Thoracic aorta (tissue), 2 donors: ENCODE measurements at regions not wholly inside any gene's neighbourhood (a gene's known extent, or its start where the extent isn't known, plus 50 kb on each side); places are given as distances from the start of the nearest gene placed in this dataset.
"Not testable (repeated sequence)": the region's sequence is repeated elsewhere in the genome, so short reads cannot be mapped to it uniquely, and the experiment has no call there.

Experiments used
- ATAC-seq: fragments of 150-250 bp; one replicate; pipeline ENCODE4 v1.8.0; 2017; ENCODE audit warnings: low read depth; ENCODE audit not compliant: insufficient number of reproducible peaks, low FRiP score
- DNase-seq: peaks from one replicate; pipeline ENCODE4 v3.0.0-alpha.2; 2020; ENCODE audit warnings: low spot score
- H3K27ac ChIP-seq, 2 donors: fragments of 200-600 bp; sonication (generic); 1 replicate in 1 of 2; 2 replicates in 1 of 2; pipeline ENCODE4 v1.5.1; 2016; ENCODE audit warnings: mild to moderate bottlenecking in 2 of 2, moderate library complexity in 2 of 2
- H3K27me3 ChIP-seq: fragments of 200-600 bp; sonication (generic); replicated peaks from 2 replicates; pipeline ENCODE4 v1.6.0; 2016; ENCODE audit warnings: mild to moderate bottlenecking; ENCODE audit not compliant: insufficient read depth
- H3K36me3 ChIP-seq: fragments of 200-600 bp; sonication (generic); one replicate; pipeline ENCODE4 v1.5.1; 2016
- H3K4me1 ChIP-seq, 2 donors: fragments of 200-600 bp; sonication (generic); 1 replicate in 1 of 2; 2 replicates in 1 of 2; pipeline versions ENCODE4 v1.5.1 to v1.6.0; 2016; ENCODE audit warnings: low read depth in 2 of 2, mild to moderate bottlenecking in 1 of 2; ENCODE audit not compliant: control insufficient read depth in 1 of 2
- H3K4me3 ChIP-seq: fragments of 200-600 bp; sonication (generic); 2 replicates; pipeline ENCODE4 v1.5.1; 2016; ENCODE audit warnings: mild to moderate bottlenecking
- H3K9me3 ChIP-seq: fragments of 200-600 bp; sonication (generic); 2 replicates; pipeline ENCODE4 v1.5.1; 2016
- TF ChIP-seq, protein P1 (sequence below): fragments of 200-600 bp; sonication (generic); IDR thresholded peaks from one replicate; pipeline ENCODE4 v1.5.1; 2019; ENCODE audit warnings: antibody characterized with exemption

DNA sequence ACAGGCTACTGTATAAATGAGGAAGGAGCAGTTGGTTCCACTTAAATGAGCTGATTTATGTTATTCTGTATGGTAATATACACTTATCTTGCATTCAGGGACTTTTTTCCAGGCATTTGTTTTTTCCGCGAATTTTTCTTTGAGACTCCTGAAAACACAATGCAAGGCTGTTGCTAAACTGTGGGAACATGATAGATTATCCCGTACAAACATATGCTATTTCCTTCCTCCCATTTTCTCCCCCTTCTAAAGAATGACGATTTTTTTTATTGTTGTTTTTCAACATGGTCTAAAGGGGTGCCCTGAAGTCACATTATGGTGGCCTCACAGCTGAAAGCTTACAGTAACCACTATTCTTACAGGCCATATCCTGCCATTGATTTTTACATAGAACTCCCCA, 523.9 kb upstream of the NRP1 start:
- DNase-seq (no peak), ATAC-seq (no peak)
- Histone ChIP-seq H3K27ac (no peak overlapping the region), H3K4me1 (no peaks in the 10 kb centered on the region), H3K4me3 (no peak overlapping the region), H3K9me3 (no peaks in the 10 kb centered on the region), H3K36me3 (no peaks in the 10 kb centered on the region), H3K27me3 (no peaks in the 10 kb centered on the region)
- TF ChIP-seq, protein P1, sequence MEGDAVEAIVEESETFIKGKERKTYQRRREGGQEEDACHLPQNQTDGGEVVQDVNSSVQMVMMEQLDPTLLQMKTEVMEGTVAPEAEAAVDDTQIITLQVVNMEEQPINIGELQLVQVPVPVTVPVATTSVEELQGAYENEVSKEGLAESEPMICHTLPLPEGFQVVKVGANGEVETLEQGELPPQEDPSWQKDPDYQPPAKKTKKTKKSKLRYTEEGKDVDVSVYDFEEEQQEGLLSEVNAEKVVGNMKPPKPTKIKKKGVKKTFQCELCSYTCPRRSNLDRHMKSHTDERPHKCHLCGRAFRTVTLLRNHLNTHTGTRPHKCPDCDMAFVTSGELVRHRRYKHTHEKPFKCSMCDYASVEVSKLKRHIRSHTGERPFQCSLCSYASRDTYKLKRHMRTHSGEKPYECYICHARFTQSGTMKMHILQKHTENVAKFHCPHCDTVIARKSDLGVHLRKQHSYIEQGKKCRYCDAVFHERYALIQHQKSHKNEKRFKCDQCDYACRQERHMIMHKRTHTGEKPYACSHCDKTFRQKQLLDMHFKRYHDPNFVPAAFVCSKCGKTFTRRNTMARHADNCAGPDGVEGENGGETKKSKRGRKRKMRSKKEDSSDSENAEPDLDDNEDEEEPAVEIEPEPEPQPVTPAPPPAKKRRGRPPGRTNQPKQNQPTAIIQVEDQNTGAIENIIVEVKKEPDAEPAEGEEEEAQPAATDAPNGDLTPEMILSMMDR: no peak

DNA sequence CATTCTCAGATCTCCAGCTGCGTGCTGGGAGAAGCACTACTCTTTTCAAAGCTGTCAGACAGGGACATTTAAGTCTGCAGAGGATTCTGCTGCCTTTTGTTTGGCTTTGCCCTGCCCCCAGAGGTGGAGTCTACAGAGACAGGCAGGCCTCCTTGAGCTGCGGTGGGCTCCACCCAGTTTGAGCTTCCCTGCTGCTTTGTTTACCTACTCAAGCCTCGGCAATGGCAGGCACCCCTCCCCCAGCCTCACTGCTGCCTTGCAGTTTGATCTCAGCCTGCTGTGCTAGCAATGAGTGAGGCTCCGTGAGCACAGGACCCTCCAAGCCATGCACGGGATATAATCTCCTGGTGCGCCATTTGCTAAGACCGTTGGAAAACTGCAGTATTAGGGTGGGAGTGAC, 518.8 kb upstream of the NRP1 start:
- ATAC-seq, H3K36me3 ChIP-seq, H3K27ac ChIP-seq, H3K4me1 ChIP-seq, H3K27me3 ChIP-seq, DNase-seq, H3K9me3 ChIP-seq, H3K4me3 ChIP-seq: not testable (repeated sequence)

DNA sequence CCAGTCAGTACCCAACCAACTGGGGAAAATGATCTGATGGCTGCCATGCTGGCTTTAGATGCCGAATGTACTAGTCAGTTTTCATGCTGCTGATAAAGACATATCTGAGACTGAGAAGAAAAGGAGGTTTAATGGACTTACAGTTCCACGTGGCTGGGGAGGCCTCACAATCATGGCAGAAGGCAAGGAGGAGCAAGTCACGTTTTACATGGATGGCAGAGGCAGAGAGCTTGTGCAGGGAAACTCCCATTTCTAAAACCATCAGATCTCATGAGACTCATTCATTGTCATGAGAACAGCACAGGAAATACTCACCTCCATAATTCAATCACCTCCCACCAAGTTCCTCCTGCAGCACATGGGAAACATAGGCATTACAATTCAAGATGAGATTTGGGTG, 508.9 kb upstream of the NRP1 start:
- Histone ChIP-seq H3K36me3 (no peaks in the 10 kb centered on the region), H3K4me3 (no peak overlapping the region), H3K27ac (no peak overlapping the region), H3K27me3 (no peaks in the 10 kb centered on the region), H3K4me1 (no peaks in the 10 kb centered on the region), H3K9me3 (no peaks in the 10 kb centered on the region)
- ATAC-seq (no peak), DNase-seq (no peak)
- TF ChIP-seq, protein P1: no peak

DNA sequence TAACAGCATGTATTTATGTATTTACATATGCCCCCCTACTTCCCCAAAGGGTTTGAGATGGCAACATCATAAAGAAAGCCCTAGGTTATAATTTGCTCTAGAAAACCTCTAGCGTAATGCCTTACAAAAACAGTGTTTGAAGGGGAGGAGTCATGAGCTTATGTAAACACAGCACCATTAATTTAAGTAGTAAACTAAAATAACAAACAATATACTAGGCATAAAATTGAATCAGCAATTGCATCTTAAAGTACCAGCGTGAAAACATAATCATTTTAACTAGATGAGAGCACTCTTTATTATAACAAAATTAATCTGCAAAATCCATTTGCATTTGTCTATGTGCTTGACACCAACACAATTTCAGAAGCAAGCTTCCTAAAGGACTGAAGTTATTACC, 507.2 kb upstream of the NRP1 start:
- Histone ChIP-seq H3K27me3 (no peaks in the 10 kb centered on the region), H3K4me1 (no peaks in the 10 kb centered on the region), H3K9me3 (no peaks in the 10 kb centered on the region), H3K27ac (no peak overlapping the region), H3K36me3 (no peaks in the 10 kb centered on the region), H3K4me3 (no peak overlapping the region)
- TF ChIP-seq, protein P1: no peak
- no peak for DNase-seq
- ATAC-seq: no peak

DNA sequence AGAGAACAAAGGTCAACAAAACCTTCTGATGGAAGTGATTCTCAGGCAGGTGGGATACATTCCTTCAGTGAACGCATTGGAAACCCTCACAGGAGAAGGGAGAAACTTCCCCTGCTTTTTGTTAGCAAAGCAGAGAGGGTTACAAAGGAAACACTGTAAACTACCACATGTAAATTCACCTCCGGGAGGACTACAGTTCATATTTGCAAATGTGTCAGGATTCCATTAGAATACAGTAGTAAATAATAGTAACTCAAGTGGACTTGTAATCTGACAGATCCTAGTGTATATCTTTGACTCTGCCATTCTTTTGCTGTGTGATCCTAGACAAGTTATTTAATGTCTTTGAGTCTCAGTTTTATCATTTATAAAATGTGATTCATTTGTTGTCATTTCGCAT, 504.3 kb upstream of the NRP1 start:
- Histone ChIP-seq H3K4me1 (no peaks in the 10 kb centered on the region), H3K9me3 (no peaks in the 10 kb centered on the region), H3K36me3 (no peaks in the 10 kb centered on the region), H3K27ac (no peak overlapping the region), H3K27me3 (no peaks in the 10 kb centered on the region), H3K4me3 (no peak overlapping the region)
- DNase-seq (no peak), ATAC-seq (no peak)
- TF ChIP-seq, protein P1: no peak

DNA sequence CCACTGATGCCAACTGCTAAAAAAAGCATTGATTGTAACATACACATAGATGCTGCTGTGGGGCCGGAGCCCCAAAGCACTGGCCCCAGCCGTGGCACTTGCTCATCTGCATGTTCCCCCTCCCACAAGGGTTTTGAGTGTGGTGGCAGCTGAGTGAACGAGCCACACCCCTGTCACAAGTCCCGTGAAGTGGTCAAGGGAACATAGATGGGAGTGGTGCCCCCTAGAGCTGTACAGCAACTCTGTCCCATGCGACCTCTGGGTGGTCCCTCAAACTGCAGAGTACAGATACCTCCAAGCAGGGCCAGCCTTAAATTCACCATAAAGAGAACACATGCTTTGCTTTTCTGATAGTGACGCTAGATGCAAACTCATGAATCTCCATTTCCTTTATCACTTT, 503.3 kb upstream of the NRP1 start:
- Histone ChIP-seq H3K4me3 (no peak overlapping the region), H3K36me3 (no peaks in the 10 kb centered on the region), H3K27ac (no peak overlapping the region), H3K27me3 (no peaks in the 10 kb centered on the region), H3K9me3 (no peaks in the 10 kb centered on the region), H3K4me1 (no peaks in the 10 kb centered on the region)
- ATAC-seq: no peak
- DNase-seq: no peak
- TF ChIP-seq, protein P1: no peak
